Stimulated activated CD8-positive, alpha-beta memory T cell treated with anti-CD3 and anti-CD28 coated beads, Interleukin-15, amount 100 ng/mL, for 48 hours (primary cell): ENCODE measurements at regions not wholly inside any gene's neighbourhood (a gene's known extent, or its start where the extent isn't known, plus 50 kb on each side); places are given as distances from the start of the nearest gene placed in this dataset.

Source experiments
- DNase-seq, 2 donors: peaks; one replicate each; pipeline ENCODE4 v3.0.0-alpha.2; 2020; ENCODE audit warnings: low read depth in 2 of 2

- no peak for DNase-seq
These were observed 63.5 kb downstream of the DNTTIP2 start for GRCh38 chr1:93815366-93816110.

GRCh38 chr1:93814795-93815340, 64.1 kb downstream of the DNTTIP2 start:
- no peak for DNase-seq

- DNase-seq: peak in 1 of 2 donors; percentile 19
These were observed 64.8 kb downstream of the DNTTIP2 start for GRCh38 chr1:93814059-93814794.

GRCh38 chr1:93813076-93813475, 65.9 kb downstream of the DNTTIP2 start:
- DNase-seq: no peak

- DNase-seq: no peak
These were observed 67.5 kb downstream of the DNTTIP2 start for GRCh38 chr1:93811326-93812065.

GRCh38 chr1:93810316-93810715, 68.7 kb downstream of the DNTTIP2 start:
- no peak for DNase-seq

GRCh38 chr1:93808871-93809270, 70.1 kb downstream of the DNTTIP2 start:
- no peak for DNase-seq

- no peak for DNase-seq
These were observed 71.6 kb downstream of the DNTTIP2 start for GRCh38 chr1:93807311-93807930.

- DNase-seq: no peak
These were observed 73.9 kb downstream of the DNTTIP2 start for GRCh38 chr1:93805027-93805610.

GRCh38 chr1:93804412-93804811, 74.6 kb downstream of the DNTTIP2 start:
- no peak for DNase-seq

GRCh38 chr1:93801471-93801870, 77.5 kb downstream of the DNTTIP2 start:
- DNase-seq: no peak

- no peak for DNase-seq
These were observed 78.2 kb downstream of the DNTTIP2 start for GRCh38 chr1:93800856-93801255.

- DNase-seq: no peak
These were observed 80.7 kb downstream of the DNTTIP2 start for GRCh38 chr1:93798291-93798690.

- no peak for DNase-seq
These were observed 94.5 kb downstream of the DNTTIP2 start for GRCh38 chr1:93784538-93784937.

GRCh38 chr1:93783876-93784275, 95.1 kb downstream of the DNTTIP2 start:
- no peak for DNase-seq

GRCh38 chr1:93779540-93780165, 98.0 kb upstream of the BCAR3 start:
- no peak for DNase-seq

- no peak for DNase-seq
These were observed 96.8 kb upstream of the BCAR3 start for GRCh38 chr1:93778457-93778856.

GRCh38 chr1:93777255-93777654, 95.6 kb upstream of the BCAR3 start:
- no peak for DNase-seq

- DNase-seq: no peak
These were observed 95.1 kb upstream of the BCAR3 start for GRCh38 chr1:93776728-93777127.

GRCh38 chr1:93775224-93775623, 93.6 kb upstream of the BCAR3 start:
- DNase-seq: no peak

- DNase-seq: no peak
These were observed 93.1 kb upstream of the BCAR3 start for GRCh38 chr1:93774707-93775106.
